Esophagus muscularis mucosa (tissue), 4 donors: ENCODE measurements at regions not wholly inside any gene's neighbourhood (a gene's known extent, or its start where the extent isn't known, plus 50 kb on each side); places are given as distances from the start of the nearest gene placed in this dataset.

Experiments
- DNase-seq: peaks from one replicate; pipeline ENCODE4 v3.0.0-alpha.2; 2017; ENCODE audit errors: extremely low spot score
- H3K27ac ChIP-seq, 4 donors: fragments of 200-600 bp; sonication (generic); replicated peaks in 1 of 4; 1 replicate in 3 of 4; 2 replicates in 1 of 4; pipeline ENCODE4 v1.5.1; 2016 to 2019; ENCODE audit warnings: mild to moderate bottlenecking in 1 of 4
- H3K27me3 ChIP-seq, 4 donors: fragments of 200-600 bp; sonication (generic); one replicate each; pipeline versions ENCODE4 v1.5.1 to v1.6.0; 2016 to 2019
- H3K36me3 ChIP-seq, 4 donors: fragments of 200-600 bp; sonication (generic); one replicate each; pipeline ENCODE4 v1.5.1; 2016 to 2019
- H3K4me1 ChIP-seq, 4 donors: fragments of 200-600 bp; sonication (generic); one replicate each; pipeline ENCODE4 v1.5.1; 2016 to 2019
- H3K4me3 ChIP-seq, 4 donors: fragments of 200-600 bp; sonication (generic); 1 replicate in 2 of 4; 2 replicates in 2 of 4; pipeline ENCODE4 v1.5.1; 2016 to 2019; ENCODE audit warnings: mild to moderate bottlenecking in 4 of 4, moderate library complexity in 1 of 4
- H3K9me3 ChIP-seq, 4 donors: fragments of 200-600 bp; sonication (generic); 1 replicate in 3 of 4; 2 replicates in 1 of 4; pipeline ENCODE4 v1.5.1; 2016 to 2019
- CTCF ChIP-seq, 3 experiments: fragments of 200-600 bp in 2 of 3; fragments of 450-650 bp in 1 of 3; sonication (generic) in 2 of 3; IDR thresholded peaks; one replicate each; pipeline ENCODE4 v1.5.1; 2017 to 2019; ENCODE audit warnings: antibody characterized with exemption in 3 of 3, mild to moderate bottlenecking in 2 of 3, moderate library complexity in 1 of 3
- EP300 ChIP-seq: sonication (generic); formaldehyde crosslinking; IDR thresholded peaks from one replicate; pipeline ENCODE4 v1.6.1; 2017; ENCODE audit warnings: antibody characterized with exemption
- POLR2A ChIP-seq: fragments of 450-650 bp; IDR thresholded peaks from one replicate; pipeline ENCODE4 v1.6.1; 2017; ENCODE audit warnings: antibody characterized with exemption, moderate library complexity, mild to moderate bottlenecking, low read depth
- POLR2AphosphoS5 ChIP-seq, 2 donors: sonication (generic); formaldehyde crosslinking; IDR thresholded peaks; one replicate each; pipeline ENCODE4 v1.6.1; 2017; ENCODE audit warnings: antibody characterized with exemption in 2 of 2
- WGBS: methylation state at CpG from one replicate; pipeline ENCODE4 v1.1.5; 2018; 5-methylcytosine and 5-hydroxymethylcytosine counted together
- intact Hi-C: fragments of 100-400 bp; cut with DNase I; formaldehyde crosslinking; loops from one replicate; pipeline ENCODE4 v1.15.1; 2023

- Histone ChIP-seq H3K4me1 (no peaks in the 10 kb centered on the region), H3K27me3 (no peaks in the 10 kb centered on the region)
- WGBS = 72% methylated on average over 10 of the region's 10 CpGs
Observed at GRCh38 chr5:107248066-107248695, 422.6 kb downstream of the EFNA5 start.

DNA sequence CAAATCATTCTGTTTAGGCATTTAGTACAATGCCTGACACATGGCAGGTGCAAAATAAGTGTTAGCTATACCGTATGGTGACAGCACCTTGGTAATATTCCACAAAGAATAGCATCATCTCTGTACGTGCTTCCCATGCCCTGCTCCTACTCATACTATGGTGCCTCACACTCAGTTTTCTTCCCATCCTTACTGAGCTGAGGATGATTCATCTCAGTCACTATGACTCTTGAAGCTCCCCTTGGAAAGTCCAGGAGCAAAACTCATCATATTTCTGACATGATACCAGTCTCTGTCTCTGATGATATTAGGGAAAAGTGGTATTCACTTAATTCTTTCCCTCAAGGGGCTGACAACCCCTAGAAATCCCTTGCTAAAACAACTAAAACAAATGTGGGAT is 423.3 kb downstream of the EFNA5 start:
- WGBS = 80% methylated on average over 2 of the region's 2 CpGs
- intact Hi-C loops = no loop called here

More at GRCh38 chr5:107248066-107248695, 422.6 kb downstream of the EFNA5 start:
- H3K27ac ChIP-seq = no peak overlapping the region
- H3K9me3 ChIP-seq = no peaks in the 10 kb centered on the region
- no peaks in the 10 kb centered on the region for H3K36me3 ChIP-seq
- DNase-seq = no peak
- TF ChIP-seq CTCF (IDR thresholded peaks at IDR 0.05) (peak; percentile 35 to 61 (median 45)), EP300 (no peak)
- intact Hi-C loops = no loop called here
- no peak overlapping the region for H3K4me3 ChIP-seq

GRCh38 chr5:107243220-107243579 is 427.5 kb downstream of the EFNA5 start:
- Histone ChIP-seq H3K27ac (no peak overlapping the region), H3K27me3 (no peaks in the 10 kb centered on the region), H3K4me3 (no peak overlapping the region), H3K9me3 (no peaks in the 10 kb centered on the region), H3K4me1 (no peaks in the 10 kb centered on the region), H3K36me3 (no peaks in the 10 kb centered on the region)
- DNase-seq = no peak
- TF ChIP-seq CTCF (IDR thresholded peaks at IDR 0.05) = no peak
- no peak for TF ChIP-seq POLR2A
- no peak for TF ChIP-seq EP300
- TF ChIP-seq POLR2AphosphoS5 (IDR thresholded peaks at IDR 0.05) = no peak
- WGBS = 92% methylated on average over 3 of the region's 3 CpGs
- intact Hi-C loops = no loop called here

More for the DNA sequence above, 423.3 kb downstream of the EFNA5 start:
- H3K36me3 ChIP-seq = no peaks in the 10 kb centered on the region
- no peak overlapping the region for H3K27ac ChIP-seq
- no peak for DNase-seq
- no peaks in the 10 kb centered on the region for H3K4me1 ChIP-seq
- TF ChIP-seq POLR2A = no peak
- no peak for TF ChIP-seq EP300
- no peak for TF ChIP-seq CTCF (IDR thresholded peaks at IDR 0.05)
- TF ChIP-seq POLR2AphosphoS5 (IDR thresholded peaks at IDR 0.05) = no peak
- no peak overlapping the region for H3K4me3 ChIP-seq
- no peaks in the 10 kb centered on the region for H3K27me3 ChIP-seq
- no peaks in the 10 kb centered on the region for H3K9me3 ChIP-seq

DNA sequence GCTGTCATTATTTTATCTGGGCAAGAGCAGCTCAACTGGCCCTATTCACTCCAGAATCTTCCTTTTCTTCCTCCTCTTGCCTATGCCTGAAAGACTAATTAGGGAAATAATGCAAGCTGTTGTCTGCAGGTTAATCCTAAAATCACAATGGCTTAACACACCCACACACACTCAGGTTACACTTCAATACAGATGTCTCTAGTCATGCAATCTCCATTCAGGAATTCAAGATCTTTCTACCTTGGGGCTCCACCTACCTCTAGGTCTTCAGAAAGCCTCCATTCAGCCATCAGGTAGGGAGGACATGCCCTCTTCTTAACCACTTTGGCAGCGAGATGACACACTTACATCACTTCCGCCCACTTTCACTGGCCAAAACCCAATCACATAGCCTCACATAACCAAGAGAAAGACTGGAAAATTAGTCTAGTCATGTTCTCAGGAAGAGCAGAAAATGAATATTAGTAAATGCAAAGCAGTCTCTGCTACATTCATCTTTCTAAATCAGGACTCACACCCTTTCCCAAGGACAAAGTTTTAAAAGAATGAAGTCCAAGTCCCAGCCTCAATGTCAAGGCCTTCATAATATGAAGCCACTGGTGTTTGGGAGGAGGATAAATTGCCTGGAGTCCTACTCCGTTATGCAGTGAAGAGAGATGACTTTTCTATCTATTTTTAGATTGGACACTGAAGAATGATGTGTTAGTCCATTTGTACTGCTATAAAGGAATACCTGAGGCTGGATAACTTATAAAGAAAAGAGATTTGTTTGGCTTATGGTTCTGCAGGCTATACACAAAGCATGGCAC is 428.1 kb downstream of the EFNA5 start:
- Histone ChIP-seq H3K27me3 (no peaks in the 10 kb centered on the region), H3K27ac (no peak overlapping the region), H3K4me3 (no peak overlapping the region), H3K36me3 (no peaks in the 10 kb centered on the region), H3K4me1 (no peaks in the 10 kb centered on the region), H3K9me3 (no peaks in the 10 kb centered on the region)
- intact Hi-C loops = no loop called here
- no peak for TF ChIP-seq POLR2AphosphoS5 (IDR thresholded peaks at IDR 0.05)
- TF ChIP-seq EP300 = no peak
- TF ChIP-seq POLR2A = no peak
- TF ChIP-seq CTCF (IDR thresholded peaks at IDR 0.05) = no peak
- 77% methylated on average over 3 of the region's 3 CpGs for WGBS
- DNase-seq = no peak
